ENCODE measurements at regions not wholly inside any gene's neighbourhood (a gene's known extent, or its start where the extent isn't known, plus 50 kb on each side); places are given as distances from the start of the nearest gene placed in this dataset.

DNA sequence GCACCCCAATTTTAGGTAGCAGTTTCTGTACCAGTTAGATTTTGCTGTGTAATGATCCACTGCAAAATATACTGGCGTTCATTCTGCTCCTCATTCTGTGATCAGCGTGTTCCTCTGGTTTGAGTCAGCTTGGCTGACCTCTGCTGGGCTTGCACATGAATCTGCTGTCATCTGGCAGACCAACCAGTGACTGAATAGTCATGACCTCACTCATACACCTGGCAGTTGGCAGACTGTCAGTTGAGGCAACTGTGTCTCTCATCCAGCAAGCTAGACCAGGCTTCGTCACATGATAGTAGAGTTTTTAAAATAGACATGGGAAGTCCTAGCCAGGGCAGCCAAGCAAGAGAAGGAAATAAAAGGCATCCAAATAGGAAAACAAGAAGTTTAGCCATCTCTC lies 316.3 kb upstream of the LARGE1 start:
- TF ChIP-seq, protein P1, sequence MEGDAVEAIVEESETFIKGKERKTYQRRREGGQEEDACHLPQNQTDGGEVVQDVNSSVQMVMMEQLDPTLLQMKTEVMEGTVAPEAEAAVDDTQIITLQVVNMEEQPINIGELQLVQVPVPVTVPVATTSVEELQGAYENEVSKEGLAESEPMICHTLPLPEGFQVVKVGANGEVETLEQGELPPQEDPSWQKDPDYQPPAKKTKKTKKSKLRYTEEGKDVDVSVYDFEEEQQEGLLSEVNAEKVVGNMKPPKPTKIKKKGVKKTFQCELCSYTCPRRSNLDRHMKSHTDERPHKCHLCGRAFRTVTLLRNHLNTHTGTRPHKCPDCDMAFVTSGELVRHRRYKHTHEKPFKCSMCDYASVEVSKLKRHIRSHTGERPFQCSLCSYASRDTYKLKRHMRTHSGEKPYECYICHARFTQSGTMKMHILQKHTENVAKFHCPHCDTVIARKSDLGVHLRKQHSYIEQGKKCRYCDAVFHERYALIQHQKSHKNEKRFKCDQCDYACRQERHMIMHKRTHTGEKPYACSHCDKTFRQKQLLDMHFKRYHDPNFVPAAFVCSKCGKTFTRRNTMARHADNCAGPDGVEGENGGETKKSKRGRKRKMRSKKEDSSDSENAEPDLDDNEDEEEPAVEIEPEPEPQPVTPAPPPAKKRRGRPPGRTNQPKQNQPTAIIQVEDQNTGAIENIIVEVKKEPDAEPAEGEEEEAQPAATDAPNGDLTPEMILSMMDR (IDR thresholded peaks at IDR 0.05): no peak
- no peak for TF ChIP-seq EZH2 (IDR thresholded peaks at IDR 0.05; ENCODE audit: borderline replicate concordance, insufficient read depth, low read depth, low read length, poor library complexity, severe bottlenecking)

Data from B cell (primary cell).